ENCODE measurements at regions not wholly inside any gene's neighbourhood (a gene's known extent, or its start where the extent isn't known, plus 50 kb on each side); places are given as distances from the start of the nearest gene placed in this dataset.
"Not testable (repeated sequence)": the region's sequence is repeated elsewhere in the genome, so short reads cannot be mapped to it uniquely, and the experiment has no call there.

DNA sequence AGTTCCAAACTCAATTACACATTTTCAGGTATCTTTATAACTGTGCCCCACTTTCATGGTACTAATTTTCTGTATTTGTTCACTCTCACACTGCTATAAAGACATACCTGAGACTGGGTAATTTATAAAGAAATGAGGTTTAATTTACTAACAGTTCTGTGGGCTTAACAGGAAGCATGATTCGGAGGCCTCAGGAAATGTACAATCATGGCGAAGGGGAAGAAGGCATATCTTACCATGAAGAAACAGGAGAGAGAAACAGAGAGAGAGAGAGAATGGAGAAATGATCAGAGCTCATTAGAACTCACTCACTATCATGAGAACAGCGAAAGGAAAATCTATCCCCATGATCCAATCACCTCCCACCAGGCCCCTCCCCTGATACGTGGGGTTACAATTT, 874.1 kb upstream of the B3GALT2 start:
- POLR2A ChIA-PET = interaction anchor here in 1 of 2 donors (0.6 kb wide), 1 partner anchor 316 kb away, joined by 6 read pairs; no protein-coding TSS in a partner anchor
- Histone ChIP-seq H3K4me3 (ENCODE audit: control insufficient read depth in 1 of 2, extremely low read depth in 1 of 2, low read length in 1 of 2) (no peak overlapping the region), H3K4me1 (ENCODE audit: control insufficient read depth in 1 of 2, extremely low read depth in 1 of 2, insufficient read depth in 2 of 2, low read length in 2 of 2) (peaks cover 38 to 39% of the 10 kb centered on the region in 2 experiments), H3K9me3 (no peaks in the 10 kb centered on the region), H3K27ac (ENCODE audit: low read length) (peak overlapping the region; percentile 3), H3K27me3 (replicated peaks in 1 of 2; ENCODE audit: control insufficient read depth in 2 of 2, extremely low read depth in 1 of 2, insufficient read depth in 2 of 2, low read length in 1 of 2) (no peaks in the 10 kb centered on the region), H3K36me3 (ENCODE audit: control insufficient read depth in 2 of 2, extremely low read depth in 1 of 2, insufficient read depth in 1 of 2, low read length in 1 of 2) (no peaks in the 10 kb centered on the region)
- CTCF ChIA-PET = interaction anchor here in 1 of 2 donors (0.6 kb wide), 1 partner anchor 15 kb away, joined by 3 read pairs; no protein-coding TSS in a partner anchor
- ATAC-seq (replicated peaks in 1 of 4) = no peak
- Mint-ChIP-seq H3K27me3 (no peaks in the 10 kb centered on the region), H3K4me1 (peaks cover 53 to 59% (median 55%) of the 10 kb centered on the region in 3 donors), H3K36me3 (peaks cover 12% of the 10 kb centered on the region), H3K9me3 (peaks cover 3 to 14% (median 9%) of the 10 kb centered on the region in 3 donors), H3K27ac (peak overlapping the region; percentile 28 to 56), H3K4me3 (peak overlapping the region in 2 of 3 donors; percentile 21 to 59)
- no peak for DNase-seq
- no CpG with 5 or more reads among the region's 4 CpGs for WGBS (ENCODE audit: insufficient coverage)

DNA sequence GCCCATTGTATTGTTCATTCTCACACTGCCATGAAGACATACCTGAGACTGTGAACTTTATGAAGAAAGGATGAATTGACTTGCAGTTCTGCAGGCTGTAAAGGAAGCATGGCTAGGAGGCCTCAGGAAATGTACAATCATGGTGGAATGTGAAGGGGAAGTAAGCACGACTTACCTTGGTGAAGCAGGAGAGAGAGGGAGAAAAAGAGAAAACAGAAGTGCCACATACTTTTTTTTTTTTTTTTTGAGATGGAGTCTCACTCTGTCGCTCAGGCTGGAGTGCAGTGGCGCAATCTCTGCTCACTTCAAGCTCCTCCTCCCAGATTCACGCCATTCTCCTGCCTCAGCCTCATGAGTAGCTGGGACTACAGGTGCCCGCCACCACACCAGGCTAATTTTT, 871.9 kb upstream of the B3GALT2 start:
- H3K27me3 ChIP-seq (replicated peaks in 1 of 2; ENCODE audit: control insufficient read depth in 2 of 2, extremely low read depth in 1 of 2, insufficient read depth in 2 of 2, low read length in 1 of 2); ATAC-seq (replicated peaks in 1 of 4); DNase-seq; POLR2A ChIA-PET; H3K36me3 ChIP-seq (ENCODE audit: control insufficient read depth in 2 of 2, extremely low read depth in 1 of 2, insufficient read depth in 1 of 2, low read length in 1 of 2); H3K9me3 ChIP-seq; H3K4me3 ChIP-seq (ENCODE audit: control insufficient read depth in 1 of 2, extremely low read depth in 1 of 2, low read length in 1 of 2); H3K36me3 Mint-ChIP-seq; H3K27me3 Mint-ChIP-seq; H3K9me3 Mint-ChIP-seq; H3K27ac ChIP-seq (ENCODE audit: low read length): not testable (repeated sequence)
- Mint-ChIP-seq H3K27ac (peak overlapping the region; percentile 11 to 70), H3K4me1 (peaks cover 72 to 77% (median 75%) of the 10 kb centered on the region in 3 donors), H3K4me3 (peak overlapping the region in 1 of 3 donors; percentile 8)
- H3K4me1 ChIP-seq (ENCODE audit: control insufficient read depth in 1 of 2, extremely low read depth in 1 of 2, insufficient read depth in 2 of 2, low read length in 2 of 2) = peaks cover 38 to 58% of the 10 kb centered on the region in 2 experiments
- WGBS (ENCODE audit: insufficient coverage) = no CpG with 5 or more reads among the region's 5 CpGs
- CTCF ChIA-PET = interaction anchor here in 1 of 2 donors (0.6 kb wide), 1 partner anchor 22 kb away, joined by 4 read pairs; no protein-coding TSS in a partner anchor

- ATAC-seq (replicated peaks in 1 of 4) (peak; percentile 49 to 85 (median 76)), DNase-seq (peak in 26 of 35 experiments; percentile 5 to 79 (median 30))
- H3K27me3 Mint-ChIP-seq = no peaks in the 10 kb centered on the region
- peak overlapping the region; percentile 48 for H3K27ac ChIP-seq (ENCODE audit: low read length)
- no peak overlapping the region for H3K4me3 ChIP-seq (ENCODE audit: control insufficient read depth in 1 of 2, extremely low read depth in 1 of 2, low read length in 1 of 2)
- peaks cover 8% of the 10 kb centered on the region for H3K36me3 Mint-ChIP-seq
- CTCF ChIA-PET = interaction anchor here in 1 of 2 donors (1.5 kb wide), 1 partner anchor 17 kb away, joined by 4 read pairs; no protein-coding TSS in a partner anchor
- peaks cover 3 to 9% (median 8%) of the 10 kb centered on the region in 3 donors for H3K9me3 Mint-ChIP-seq
- H3K4me1 Mint-ChIP-seq = peaks cover 86 to 91% (median 87%) of the 10 kb centered on the region in 3 donors
- no peaks in the 10 kb centered on the region for H3K27me3 ChIP-seq (replicated peaks in 1 of 2; ENCODE audit: control insufficient read depth in 2 of 2, extremely low read depth in 1 of 2, insufficient read depth in 2 of 2, low read length in 1 of 2)
- H3K4me3 Mint-ChIP-seq = peak overlapping the region in 2 of 3 donors; percentile 32 to 38
- POLR2A ChIA-PET = no interaction called here
- no peaks in the 10 kb centered on the region for H3K9me3 ChIP-seq
- peak overlapping the region; percentile 87 for H3K27ac Mint-ChIP-seq
- no CpG with 5 or more reads among the region's 2 CpGs for WGBS (ENCODE audit: insufficient coverage)
- H3K36me3 ChIP-seq (ENCODE audit: control insufficient read depth in 2 of 2, extremely low read depth in 1 of 2, insufficient read depth in 1 of 2, low read length in 1 of 2) = no peaks in the 10 kb centered on the region
- H3K4me1 ChIP-seq (ENCODE audit: control insufficient read depth in 1 of 2, extremely low read depth in 1 of 2, insufficient read depth in 2 of 2, low read length in 2 of 2) = peaks cover 48 to 70% of the 10 kb centered on the region in 2 experiments
These were observed 869.8 kb upstream of the B3GALT2 start for GRCh38 chr1:194056169-194056568.

GRCh38 chr1:194055536-194055935, 869.1 kb upstream of the B3GALT2 start:
- Mint-ChIP-seq H3K9me3 (peaks cover 2 to 9% (median 7%) of the 10 kb centered on the region in 3 donors), H3K27me3 (no peaks in the 10 kb centered on the region), H3K4me3 (peak overlapping the region in 1 of 3 donors; percentile 38), H3K4me1 (peaks cover 79 to 85% (median 81%) of the 10 kb centered on the region in 3 donors), H3K36me3 (peaks cover 7% of the 10 kb centered on the region), H3K27ac (peak overlapping the region; percentile 87)
- POLR2A ChIA-PET = no interaction called here
- Histone ChIP-seq H3K4me3 (ENCODE audit: control insufficient read depth in 1 of 2, extremely low read depth in 1 of 2, low read length in 1 of 2) (no peak overlapping the region), H3K27ac (ENCODE audit: low read length) (peak overlapping the region; percentile 48), H3K9me3 (no peaks in the 10 kb centered on the region), H3K36me3 (ENCODE audit: control insufficient read depth in 2 of 2, extremely low read depth in 1 of 2, insufficient read depth in 1 of 2, low read length in 1 of 2) (no peaks in the 10 kb centered on the region), H3K27me3 (replicated peaks in 1 of 2; ENCODE audit: control insufficient read depth in 2 of 2, extremely low read depth in 1 of 2, insufficient read depth in 2 of 2, low read length in 1 of 2) (no peaks in the 10 kb centered on the region), H3K4me1 (ENCODE audit: control insufficient read depth in 1 of 2, extremely low read depth in 1 of 2, insufficient read depth in 2 of 2, low read length in 2 of 2) (peaks cover 46 to 66% of the 10 kb centered on the region in 2 experiments)
- no CpG with 5 or more reads among the region's 1 CpG for WGBS (ENCODE audit: insufficient coverage)
- DNase-seq (no peak), ATAC-seq (replicated peaks in 1 of 4) (no peak)
- CTCF ChIA-PET = interaction anchor here in 1 of 2 donors (1.5 kb wide), 1 partner anchor 16 kb away, joined by 4 read pairs; no protein-coding TSS in a partner anchor

DNA sequence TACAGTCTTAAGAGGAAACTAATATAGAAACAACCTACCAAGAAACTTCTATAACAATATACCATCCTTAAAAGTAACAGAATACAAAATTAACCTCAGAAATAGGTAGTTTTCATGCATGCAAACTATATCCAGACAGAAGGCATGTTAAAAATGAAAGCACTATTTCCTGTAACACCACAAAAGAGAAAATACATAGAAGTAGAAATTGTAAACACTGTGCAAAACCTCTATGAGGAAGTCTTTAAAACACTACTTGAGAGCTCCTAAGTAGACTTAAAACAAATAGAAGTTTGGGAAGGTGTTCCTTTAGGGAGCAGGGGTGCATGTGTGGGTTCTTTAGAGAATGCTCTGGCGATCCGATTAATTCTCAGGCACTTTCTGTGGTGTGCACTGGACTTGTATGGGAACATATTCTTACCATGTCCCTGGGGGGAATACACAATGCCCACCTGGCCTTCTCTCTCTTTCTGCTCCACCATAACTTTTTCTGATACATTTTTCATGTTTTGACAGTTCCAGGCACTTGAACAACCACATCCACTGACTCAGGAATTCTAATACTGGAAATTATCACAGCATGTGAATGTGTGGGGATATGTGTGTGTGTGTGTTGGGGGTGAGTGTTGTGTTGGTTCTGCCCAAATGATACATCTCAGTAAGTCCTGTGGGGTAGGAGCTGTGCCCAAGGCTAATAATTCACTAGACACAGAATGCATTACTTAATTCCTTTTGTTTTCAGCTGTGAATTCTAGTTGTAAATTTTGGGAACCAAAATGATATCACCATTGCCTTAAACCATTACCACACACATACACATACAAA, 866.3 kb upstream of the B3GALT2 start:
- Histone ChIP-seq H3K36me3 (ENCODE audit: control insufficient read depth in 2 of 2, extremely low read depth in 1 of 2, insufficient read depth in 1 of 2, low read length in 1 of 2) (no peaks in the 10 kb centered on the region), H3K4me3 (ENCODE audit: control insufficient read depth in 1 of 2, extremely low read depth in 1 of 2, low read length in 1 of 2) (peak overlapping the region; percentile 8 to 29), H3K9me3 (no peaks in the 10 kb centered on the region), H3K27me3 (replicated peaks in 1 of 2; ENCODE audit: control insufficient read depth in 2 of 2, extremely low read depth in 1 of 2, insufficient read depth in 2 of 2, low read length in 1 of 2) (no peaks in the 10 kb centered on the region), H3K4me1 (ENCODE audit: control insufficient read depth in 1 of 2, extremely low read depth in 1 of 2, insufficient read depth in 2 of 2, low read length in 2 of 2) (peaks cover 27 to 55% of the 10 kb centered on the region in 2 experiments), H3K27ac (ENCODE audit: low read length) (peak overlapping the region; percentile 72)
- Mint-ChIP-seq H3K9me3 (no peaks in the 10 kb centered on the region), H3K4me3 (peak overlapping the region; percentile 11 to 67 (median 50)), H3K27ac (peak overlapping the region; percentile 96 to 98), H3K27me3 (no peaks in the 10 kb centered on the region), H3K36me3 (no peaks in the 10 kb centered on the region), H3K4me1 (peaks cover 59 to 71% (median 64%) of the 10 kb centered on the region in 3 donors)
- ChIA-PET CTCF (no interaction called here), POLR2A (interaction anchor here in 1 of 2 donors (0.6 kb wide), 1 partner anchor 33 kb away, joined by 3 read pairs; no protein-coding TSS in a partner anchor)
- ATAC-seq (replicated peaks in 1 of 4) (peak; percentile 68 to 74 (median 70)), DNase-seq (peak in 3 of 35 experiments; percentile 16 to 27 (median 22))
- WGBS (ENCODE audit: insufficient coverage) = no CpG with 5 or more reads among the region's 2 CpGs

GRCh38 chr1:194047921-194048320, 861.5 kb upstream of the B3GALT2 start:
- H3K27ac ChIP-seq (ENCODE audit: low read length) = no peak overlapping the region
- no peak overlapping the region for H3K27ac Mint-ChIP-seq
- no peak for DNase-seq
- POLR2A ChIA-PET = no interaction called here
- no peak overlapping the region for H3K4me3 ChIP-seq (ENCODE audit: control insufficient read depth in 1 of 2, extremely low read depth in 1 of 2, low read length in 1 of 2)
- no peaks in the 10 kb centered on the region for H3K9me3 ChIP-seq
- ATAC-seq (replicated peaks in 1 of 4) = no peak
- peaks cover 9 to 10% of the 10 kb centered on the region in 2 experiments for H3K4me1 ChIP-seq (ENCODE audit: control insufficient read depth in 1 of 2, extremely low read depth in 1 of 2, insufficient read depth in 2 of 2, low read length in 2 of 2)
- H3K27me3 Mint-ChIP-seq = no peaks in the 10 kb centered on the region
- peaks cover 32 to 50% (median 35%) of the 10 kb centered on the region in 3 donors for H3K4me1 Mint-ChIP-seq
- H3K27me3 ChIP-seq (replicated peaks in 1 of 2; ENCODE audit: control insufficient read depth in 2 of 2, extremely low read depth in 1 of 2, insufficient read depth in 2 of 2, low read length in 1 of 2) = no peaks in the 10 kb centered on the region
- H3K4me3 Mint-ChIP-seq = no peak overlapping the region
- no peaks in the 10 kb centered on the region for H3K9me3 Mint-ChIP-seq
- no peaks in the 10 kb centered on the region for H3K36me3 ChIP-seq (ENCODE audit: control insufficient read depth in 2 of 2, extremely low read depth in 1 of 2, insufficient read depth in 1 of 2, low read length in 1 of 2)
- CTCF ChIA-PET = no interaction called here
- H3K36me3 Mint-ChIP-seq = no peaks in the 10 kb centered on the region
- 94% methylated on average over 2 of the region's 3 CpGs for WGBS (ENCODE audit: insufficient coverage)

Measured in T-cell (primary cell).